Colonic mucosa (tissue), 4 donors: ENCODE measurements at regions not wholly inside any gene's neighbourhood (a gene's known extent, or its start where the extent isn't known, plus 50 kb on each side); places are given as distances from the start of the nearest gene placed in this dataset.

Experiments
- DNase-seq: peaks from one replicate; pipeline ENCODE4 v3.0.0-alpha.2; 2020
- H3K27ac ChIP-seq: fragments of 200-600 bp; one replicate; pipeline ENCODE4 v1.8.0; 2021
- H3K27me3 ChIP-seq: fragments of 200-600 bp; one replicate; pipeline ENCODE4 v1.8.0; 2021
- H3K36me3 ChIP-seq: fragments of 200-600 bp; one replicate; pipeline ENCODE4 v1.8.0; 2021
- H3K4me1 ChIP-seq: fragments of 200-600 bp; one replicate; pipeline ENCODE4 v1.8.0; 2021; ENCODE audit warnings: mild to moderate bottlenecking
- H3K4me3 ChIP-seq: fragments of 200-600 bp; one replicate; pipeline ENCODE4 v1.8.0; 2021
- H3K9ac ChIP-seq, 2 donors: one replicate each; pipeline ENCODE4 v1.7.0; 2013; ENCODE audit warnings: control low read depth in 2 of 2, low read depth in 2 of 2, low read length in 2 of 2
- H3K9me3 ChIP-seq: fragments of 200-600 bp; one replicate; pipeline ENCODE4 v1.8.0; 2021
- intact Hi-C: fragments of 100-400 bp; cut with DNase I; formaldehyde crosslinking; loops from one replicate; pipeline ENCODE4 v1.14.1; 2022
- TF ChIP-seq, protein P1 (sequence below): fragments of 200-600 bp; IDR thresholded peaks from one replicate; pipeline ENCODE4 v1.8.0; 2022; ENCODE audit warnings: antibody characterized with exemption, mild to moderate bottlenecking
- donor health status: healthy.
- donor health status: DM: no; HTN: no; CAD: no.
- donor health status: DM: no; HTN: no; CAD: no.

DNA sequence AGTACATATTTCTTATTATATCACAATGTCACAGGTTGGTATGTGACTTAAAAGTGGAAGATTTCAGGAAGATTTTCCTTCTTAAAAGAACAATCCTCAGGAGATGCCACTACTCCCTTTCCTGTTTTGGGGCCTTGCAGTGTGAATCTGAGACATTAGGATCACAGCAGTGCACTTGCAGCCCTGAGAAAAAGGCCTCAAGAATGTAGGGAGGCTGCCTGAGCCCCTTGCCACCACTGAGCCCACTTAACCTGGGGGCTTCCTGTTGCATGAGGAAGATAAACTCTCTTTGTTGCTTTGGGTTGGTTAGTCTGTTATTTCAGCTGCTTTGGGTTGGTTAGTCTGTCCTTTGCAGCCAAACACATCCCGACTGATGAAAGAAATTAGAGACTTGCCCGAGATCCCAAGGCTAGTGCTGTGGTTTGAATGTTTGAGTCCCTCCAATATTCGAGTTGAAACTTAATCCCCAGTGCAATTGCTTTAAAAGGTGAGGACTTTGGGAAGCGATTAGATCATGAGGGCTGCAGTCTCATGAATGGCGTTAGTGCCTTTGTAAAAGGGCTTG, 151.3 kb upstream of the SP4 start:
- intact Hi-C loops = no loop called here
- H3K27me3 ChIP-seq = no peaks in the 10 kb centered on the region
- H3K4me3 ChIP-seq = no peak overlapping the region
- TF ChIP-seq, protein P1, sequence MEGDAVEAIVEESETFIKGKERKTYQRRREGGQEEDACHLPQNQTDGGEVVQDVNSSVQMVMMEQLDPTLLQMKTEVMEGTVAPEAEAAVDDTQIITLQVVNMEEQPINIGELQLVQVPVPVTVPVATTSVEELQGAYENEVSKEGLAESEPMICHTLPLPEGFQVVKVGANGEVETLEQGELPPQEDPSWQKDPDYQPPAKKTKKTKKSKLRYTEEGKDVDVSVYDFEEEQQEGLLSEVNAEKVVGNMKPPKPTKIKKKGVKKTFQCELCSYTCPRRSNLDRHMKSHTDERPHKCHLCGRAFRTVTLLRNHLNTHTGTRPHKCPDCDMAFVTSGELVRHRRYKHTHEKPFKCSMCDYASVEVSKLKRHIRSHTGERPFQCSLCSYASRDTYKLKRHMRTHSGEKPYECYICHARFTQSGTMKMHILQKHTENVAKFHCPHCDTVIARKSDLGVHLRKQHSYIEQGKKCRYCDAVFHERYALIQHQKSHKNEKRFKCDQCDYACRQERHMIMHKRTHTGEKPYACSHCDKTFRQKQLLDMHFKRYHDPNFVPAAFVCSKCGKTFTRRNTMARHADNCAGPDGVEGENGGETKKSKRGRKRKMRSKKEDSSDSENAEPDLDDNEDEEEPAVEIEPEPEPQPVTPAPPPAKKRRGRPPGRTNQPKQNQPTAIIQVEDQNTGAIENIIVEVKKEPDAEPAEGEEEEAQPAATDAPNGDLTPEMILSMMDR = no peak
- H3K9ac ChIP-seq = no peak overlapping the region
- H3K4me1 ChIP-seq = no peaks in the 10 kb centered on the region
- no peaks in the 10 kb centered on the region for H3K9me3 ChIP-seq
- no peak overlapping the region for H3K27ac ChIP-seq
- no peak for DNase-seq
- H3K36me3 ChIP-seq = no peaks in the 10 kb centered on the region

DNA sequence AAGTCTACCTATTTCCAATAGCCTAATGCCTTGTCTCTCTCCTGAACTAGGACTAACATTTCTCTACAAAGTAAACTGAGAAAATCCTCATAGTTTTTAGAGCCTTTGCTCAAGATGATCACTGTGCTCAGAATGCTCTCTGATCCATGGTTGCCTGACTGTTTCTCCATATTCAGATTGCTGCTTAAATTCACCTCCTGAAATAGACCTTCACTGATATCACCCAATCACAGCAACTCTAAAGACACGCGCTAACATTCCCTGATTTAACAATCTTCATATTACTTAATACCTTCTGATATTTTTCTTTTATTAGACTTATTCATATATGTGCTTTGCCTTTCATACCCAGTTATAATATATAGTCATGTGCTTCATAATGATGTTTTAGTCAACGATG, 148.9 kb upstream of the SP4 start:
- DNase-seq = no peak
- H3K36me3 ChIP-seq = no peaks in the 10 kb centered on the region
- no peaks in the 10 kb centered on the region for H3K9me3 ChIP-seq
- no peak overlapping the region for H3K4me3 ChIP-seq
- no peak overlapping the region for H3K27ac ChIP-seq
- intact Hi-C loops = no loop called here
- TF ChIP-seq, protein P1 = no peak
- no peaks in the 10 kb centered on the region for H3K27me3 ChIP-seq
- no peak overlapping the region for H3K9ac ChIP-seq
- H3K4me1 ChIP-seq = no peaks in the 10 kb centered on the region

DNA sequence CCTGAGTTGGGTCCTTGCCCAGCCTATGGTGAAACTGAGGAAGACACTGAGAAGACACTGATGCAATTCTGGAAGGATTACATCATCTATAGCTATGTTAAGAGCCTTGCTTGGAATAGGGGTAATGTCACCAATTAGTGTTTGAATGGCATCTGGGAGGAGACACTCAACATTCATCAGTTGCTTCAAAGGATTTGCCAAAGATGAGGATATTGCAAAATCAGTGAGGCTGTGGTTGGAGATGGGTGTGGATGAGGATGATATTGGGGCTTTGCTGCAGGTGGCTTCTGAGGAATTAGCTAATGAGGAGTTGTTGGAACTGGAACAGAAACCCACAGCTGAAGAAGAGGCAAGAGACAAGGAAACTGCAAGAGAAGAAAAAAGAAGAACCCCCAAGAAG, 146.7 kb upstream of the SP4 start:
- Histone ChIP-seq H3K9me3 (no peaks in the 10 kb centered on the region), H3K4me1 (no peaks in the 10 kb centered on the region), H3K9ac (no peak overlapping the region), H3K4me3 (no peak overlapping the region), H3K27ac (no peak overlapping the region), H3K36me3 (no peaks in the 10 kb centered on the region), H3K27me3 (no peaks in the 10 kb centered on the region)
- TF ChIP-seq, protein P1 = no peak
- intact Hi-C loops = no loop called here
- no peak for DNase-seq

DNA sequence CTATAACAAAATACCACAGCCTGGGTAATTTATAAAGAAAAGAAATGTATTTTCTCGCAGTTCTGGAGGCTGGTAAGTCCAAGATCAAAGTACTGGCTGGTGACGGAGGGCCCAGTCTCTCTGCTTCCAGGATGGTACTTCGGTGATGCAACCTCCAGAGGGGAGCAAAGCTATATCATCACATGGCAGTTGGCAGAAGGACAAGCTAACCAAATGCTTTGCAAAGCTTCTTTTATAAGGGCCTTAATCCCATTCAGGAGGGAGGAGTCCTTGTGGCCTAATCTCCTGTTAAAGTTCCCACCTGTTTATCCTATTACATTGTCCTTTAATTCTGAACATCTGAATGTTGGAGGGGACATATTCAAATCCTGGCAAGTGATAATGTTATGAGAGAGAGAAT, 134.1 kb upstream of the SP4 start:
- no peak for DNase-seq
- no peak overlapping the region for H3K27ac ChIP-seq
- TF ChIP-seq, protein P1 = no peak
- no peak overlapping the region for H3K9ac ChIP-seq
- no peak overlapping the region for H3K4me3 ChIP-seq
- no peaks in the 10 kb centered on the region for H3K27me3 ChIP-seq
- H3K9me3 ChIP-seq = no peaks in the 10 kb centered on the region
- intact Hi-C loops = no loop called here
- no peaks in the 10 kb centered on the region for H3K36me3 ChIP-seq
- no peaks in the 10 kb centered on the region for H3K4me1 ChIP-seq

DNA sequence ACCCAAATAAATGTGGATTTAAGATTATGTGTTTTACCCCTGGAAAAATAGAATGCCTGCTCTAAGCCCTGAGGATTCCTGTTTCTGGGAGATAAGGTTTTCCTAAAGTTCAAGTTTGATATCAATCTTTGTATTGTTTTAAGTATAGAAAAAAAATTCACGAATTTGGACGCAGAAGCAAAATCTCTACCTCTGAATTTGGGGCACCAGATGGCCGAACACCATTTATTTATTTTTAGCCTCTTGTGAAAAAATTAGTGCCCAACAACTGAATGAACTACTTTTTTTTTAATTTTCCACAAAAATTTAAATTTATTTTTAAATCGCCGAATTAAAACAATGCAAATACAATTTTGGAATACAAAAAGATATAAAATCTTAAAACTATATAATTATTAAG, 128.1 kb upstream of the SP4 start:
- Histone ChIP-seq H3K27me3 (no peaks in the 10 kb centered on the region), H3K4me3 (no peak overlapping the region), H3K4me1 (no peaks in the 10 kb centered on the region), H3K9me3 (no peaks in the 10 kb centered on the region), H3K36me3 (no peaks in the 10 kb centered on the region), H3K9ac (no peak overlapping the region), H3K27ac (no peak overlapping the region)
- intact Hi-C loops = no loop called here
- no peak for DNase-seq
- TF ChIP-seq, protein P1 = no peak

DNA sequence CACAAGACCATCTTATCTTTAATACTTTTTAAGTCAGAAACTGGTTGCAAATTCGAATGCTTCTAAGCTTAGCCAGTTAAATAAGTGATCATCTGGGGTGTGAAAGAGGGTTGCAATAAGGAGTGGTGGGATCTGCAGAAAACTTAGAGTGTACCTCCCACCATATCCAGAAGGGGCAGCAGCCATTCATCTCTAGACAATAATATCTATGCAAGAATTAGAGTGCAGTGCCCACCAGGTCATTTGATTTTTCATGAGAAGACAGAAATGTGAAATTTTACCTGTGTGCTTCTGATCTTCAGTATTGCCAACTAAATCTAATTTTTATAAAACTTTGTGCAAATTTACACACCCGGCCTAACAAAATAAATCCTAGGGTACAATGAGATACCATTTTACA, 127.2 kb upstream of the SP4 start:
- no peak overlapping the region for H3K27ac ChIP-seq
- TF ChIP-seq, protein P1 = no peak
- H3K9ac ChIP-seq = no peak overlapping the region
- no peaks in the 10 kb centered on the region for H3K4me1 ChIP-seq
- intact Hi-C loops = no loop called here
- DNase-seq = no peak
- no peaks in the 10 kb centered on the region for H3K27me3 ChIP-seq
- H3K9me3 ChIP-seq = no peaks in the 10 kb centered on the region
- no peaks in the 10 kb centered on the region for H3K36me3 ChIP-seq
- no peak overlapping the region for H3K4me3 ChIP-seq
